Kidney epithelial cell (primary cell): ENCODE measurements at regions not wholly inside any gene's neighbourhood (a gene's known extent, or its start where the extent isn't known, plus 50 kb on each side); places are given as distances from the start of the nearest gene placed in this dataset.
"Not testable (repeated sequence)": the region's sequence is repeated elsewhere in the genome, so short reads cannot be mapped to it uniquely, and the experiment has no call there.

Experiments used
- DNase-seq: peaks from one replicate; pipeline ENCODE4 v3.0.0-alpha.2; 2010; ENCODE audit warnings: low read depth
- H3K27me3 ChIP-seq: 2 replicates; pipeline ENCODE4 v1.6.0; 2011; ENCODE audit warnings: low read length; ENCODE audit not compliant: control insufficient read depth, insufficient read depth
- H3K36me3 ChIP-seq: 2 replicates; pipeline ENCODE4 v1.5.1; 2011; ENCODE audit warnings: low read length; ENCODE audit not compliant: control insufficient read depth, insufficient read depth
- H3K4me3 ChIP-seq: 2 replicates; pipeline ENCODE4 v1.5.1; 2011; ENCODE audit warnings: low read depth, mild to moderate bottlenecking, control low read depth, low read length
- TF ChIP-seq, protein P1 (sequence below): IDR thresholded peaks from 2 replicates; pipeline ENCODE4 v1.5.1; 2011; ENCODE audit warnings: mild to moderate bottlenecking, moderate library complexity, low read length, control low read depth, inconsistent platforms; ENCODE audit not compliant: insufficient read depth, poor library complexity, severe bottlenecking

DNA sequence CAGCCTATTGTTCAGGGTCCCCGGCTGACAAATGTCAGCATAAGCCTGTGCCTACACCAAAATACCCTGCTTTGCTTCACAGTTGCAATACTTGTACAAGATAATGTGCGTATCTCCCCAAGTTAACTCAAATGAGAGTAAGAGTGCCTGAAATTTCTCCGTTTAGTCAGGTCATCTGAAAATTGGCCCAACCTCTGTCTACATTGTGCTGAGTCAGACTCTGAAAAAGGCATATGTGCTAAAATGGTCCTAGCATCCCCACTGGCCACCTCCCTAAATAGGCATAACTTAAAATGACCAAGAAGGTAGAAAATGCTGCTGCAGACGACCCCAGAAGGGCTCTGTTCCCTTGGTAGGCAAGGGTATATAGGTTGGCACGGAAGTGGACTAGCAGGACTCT, 1653.8 kb upstream of the DDX18 start:
- no peaks in the 10 kb centered on the region for H3K27me3 ChIP-seq
- H3K4me3 ChIP-seq = no peak overlapping the region
- no peaks in the 10 kb centered on the region for H3K36me3 ChIP-seq
- DNase-seq = no peak
- TF ChIP-seq, protein P1, sequence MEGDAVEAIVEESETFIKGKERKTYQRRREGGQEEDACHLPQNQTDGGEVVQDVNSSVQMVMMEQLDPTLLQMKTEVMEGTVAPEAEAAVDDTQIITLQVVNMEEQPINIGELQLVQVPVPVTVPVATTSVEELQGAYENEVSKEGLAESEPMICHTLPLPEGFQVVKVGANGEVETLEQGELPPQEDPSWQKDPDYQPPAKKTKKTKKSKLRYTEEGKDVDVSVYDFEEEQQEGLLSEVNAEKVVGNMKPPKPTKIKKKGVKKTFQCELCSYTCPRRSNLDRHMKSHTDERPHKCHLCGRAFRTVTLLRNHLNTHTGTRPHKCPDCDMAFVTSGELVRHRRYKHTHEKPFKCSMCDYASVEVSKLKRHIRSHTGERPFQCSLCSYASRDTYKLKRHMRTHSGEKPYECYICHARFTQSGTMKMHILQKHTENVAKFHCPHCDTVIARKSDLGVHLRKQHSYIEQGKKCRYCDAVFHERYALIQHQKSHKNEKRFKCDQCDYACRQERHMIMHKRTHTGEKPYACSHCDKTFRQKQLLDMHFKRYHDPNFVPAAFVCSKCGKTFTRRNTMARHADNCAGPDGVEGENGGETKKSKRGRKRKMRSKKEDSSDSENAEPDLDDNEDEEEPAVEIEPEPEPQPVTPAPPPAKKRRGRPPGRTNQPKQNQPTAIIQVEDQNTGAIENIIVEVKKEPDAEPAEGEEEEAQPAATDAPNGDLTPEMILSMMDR = no peak

DNA sequence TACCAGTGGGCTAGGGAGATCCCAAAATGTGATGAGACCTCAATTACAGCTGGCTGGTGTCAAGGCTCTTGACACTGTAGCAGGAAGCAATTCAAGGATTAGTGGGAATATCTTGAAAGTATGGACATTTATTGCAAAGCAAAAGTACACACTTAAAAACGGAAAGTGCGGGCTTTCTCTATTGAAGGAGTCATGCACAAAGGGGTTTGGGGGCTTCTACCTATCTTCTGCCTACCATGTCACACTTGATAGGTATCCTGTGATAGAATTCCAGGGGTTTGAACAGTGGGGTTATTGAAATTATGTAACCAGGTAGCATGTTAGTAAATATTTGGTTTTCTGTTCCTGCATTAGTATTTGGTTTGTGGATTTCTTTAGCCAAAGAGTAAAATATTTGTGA, 1652.1 kb upstream of the DDX18 start:
- no peak for DNase-seq
- Histone ChIP-seq H3K4me3 (no peak overlapping the region), H3K36me3 (no peaks in the 10 kb centered on the region), H3K27me3 (no peaks in the 10 kb centered on the region)
- TF ChIP-seq, protein P1 = no peak

DNA sequence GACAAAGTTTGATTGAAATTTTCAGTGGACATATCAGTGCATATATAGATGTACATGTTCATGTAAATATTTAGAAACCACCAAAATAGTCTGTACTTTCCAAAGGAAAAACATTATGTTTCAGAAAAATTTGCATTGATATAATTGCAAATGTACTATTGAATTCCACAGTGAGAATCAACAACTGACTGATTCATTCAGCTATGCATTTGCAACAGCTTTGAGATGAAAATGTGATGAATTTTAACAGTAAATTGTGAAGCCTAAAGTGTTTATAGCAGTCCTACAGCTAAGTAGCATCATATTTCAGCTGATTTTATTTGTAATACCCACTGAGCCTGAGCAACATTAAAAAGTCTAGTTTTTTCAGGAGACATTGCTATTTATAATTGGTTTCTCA, 1647.4 kb upstream of the DDX18 start:
- TF ChIP-seq, protein P1 = no peak
- Histone ChIP-seq H3K36me3 (no peaks in the 10 kb centered on the region), H3K4me3 (no peak overlapping the region), H3K27me3 (no peaks in the 10 kb centered on the region)
- DNase-seq = no peak

DNA sequence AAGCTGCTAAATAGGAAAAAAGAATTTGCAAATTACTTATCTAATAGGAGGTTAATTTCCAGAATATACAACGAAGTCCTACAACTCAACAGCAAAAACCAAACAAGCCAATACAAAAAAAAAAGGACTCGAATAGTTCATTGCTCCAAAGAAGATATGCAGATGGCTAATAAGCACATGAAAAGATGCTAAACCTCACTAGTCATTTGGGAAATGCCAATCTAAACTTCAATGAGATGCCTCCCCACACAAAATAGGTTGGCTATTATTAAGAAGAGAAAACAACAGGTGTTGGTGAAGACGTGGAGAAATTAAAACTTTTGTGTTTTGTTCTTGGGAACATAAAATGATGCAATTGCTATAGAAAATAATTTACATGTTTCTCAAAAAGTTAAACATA, 1634.4 kb upstream of the DDX18 start:
- H3K4me3 ChIP-seq = no peak overlapping the region
- no peaks in the 10 kb centered on the region for H3K27me3 ChIP-seq
- no peaks in the 10 kb centered on the region for H3K36me3 ChIP-seq
- DNase-seq = no peak
- TF ChIP-seq, protein P1 = no peak

GRCh38 chr2:116190684-116191083, 1623.8 kb upstream of the DDX18 start:
- not testable (repeated sequence) for H3K36me3 ChIP-seq, H3K27me3 ChIP-seq, DNase-seq, H3K4me3 ChIP-seq

DNA sequence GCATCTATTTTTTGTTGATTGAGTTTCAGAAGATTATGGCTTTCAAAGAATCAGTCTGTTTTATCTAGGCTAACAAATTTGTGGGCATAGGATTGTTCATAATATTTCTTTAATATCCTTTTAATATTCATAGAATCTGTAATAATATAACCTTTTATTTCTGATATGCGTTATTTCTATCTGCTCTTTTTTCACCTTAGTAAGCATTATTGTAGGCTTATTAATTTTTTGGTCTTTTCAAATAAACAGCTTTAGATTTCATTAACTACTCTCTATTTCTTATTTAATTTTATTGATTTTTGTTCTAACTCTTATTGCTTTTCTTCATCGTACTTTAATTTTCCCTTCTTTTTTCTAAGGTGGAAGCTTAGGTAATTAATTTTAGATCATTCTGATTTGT, 1614.4 kb upstream of the DDX18 start:
- H3K36me3 ChIP-seq = no peaks in the 10 kb centered on the region
- no peak for DNase-seq
- H3K4me3 ChIP-seq = no peak overlapping the region
- no peaks in the 10 kb centered on the region for H3K27me3 ChIP-seq
- TF ChIP-seq, protein P1 = no peak

GRCh38 chr2:116211719-116212118, 1602.8 kb upstream of the DDX18 start:
- no peak for DNase-seq
- TF ChIP-seq, protein P1 = no peak
- Histone ChIP-seq H3K36me3 (no peaks in the 10 kb centered on the region), H3K4me3 (no peak overlapping the region), H3K27me3 (no peaks in the 10 kb centered on the region)
